HEK293T (cell line): ENCODE measurements at regions not wholly inside any gene's neighbourhood (a gene's known extent, or its start where the extent isn't known, plus 50 kb on each side); places are given as distances from the start of the nearest gene placed in this dataset.

Experiments used
- CTCF ChIA-PET: fragments of 350-600 bp; formaldehyde crosslinking; extraction: SDS; loops from one replicate; lab custom pipeline; 2021; ENCODE audit warnings: antibody characterized with exemption, inconsistent platforms; lab: Yijun Ruan, JAX
- POLR2A ChIA-PET: fragments of 350-600 bp; formaldehyde crosslinking; extraction: SDS; loops from one replicate; lab custom pipeline; 2020; ENCODE audit warnings: antibody characterized with exemption, inconsistent platforms; lab: Yijun Ruan, JAX
- DNase-seq: peaks from one replicate; pipeline ENCODE4 v3.0.0; 2012; ENCODE audit warnings: mixed read lengths; ENCODE audit errors: extremely low spot score
- ARNT ChIP-seq: fragments of 450-650 bp; IDR thresholded peaks from 2 replicates; pipeline ENCODE4 v1.6.1; 2017; ENCODE audit warnings: mild to moderate bottlenecking
- BHLHE40 ChIP-seq: fragments of 450-650 bp; IDR thresholded peaks from 2 replicates; pipeline ENCODE4 v1.6.1; 2016; ENCODE audit warnings: mild to moderate bottlenecking, moderate library complexity, borderline replicate concordance
- CTBP1 ChIP-seq: fragments of 450-650 bp; IDR thresholded peaks from 2 replicates; pipeline ENCODE4 v1.6.1; 2016; ENCODE audit warnings: borderline replicate concordance
- ELF4 ChIP-seq: fragments of 450-650 bp; IDR thresholded peaks from 2 replicates; pipeline ENCODE4 v1.6.1; 2017; ENCODE audit warnings: antibody characterized with exemption
- FOXA1 ChIP-seq: fragments of 450-650 bp; IDR thresholded peaks from 2 replicates; pipeline ENCODE4 v1.6.1; 2016; ENCODE audit warnings: mild to moderate bottlenecking
- FOXK2 ChIP-seq: fragments of 450-650 bp; IDR thresholded peaks from 2 replicates; pipeline ENCODE4 v1.6.1; 2016; ENCODE audit warnings: mild to moderate bottlenecking
- FOXM1 ChIP-seq: fragments of 450-650 bp; IDR thresholded peaks from 2 replicates; pipeline ENCODE4 v1.6.1; 2017; ENCODE audit warnings: mild to moderate bottlenecking, borderline replicate concordance
- HDGF ChIP-seq: fragments of 450-650 bp; IDR thresholded peaks from 2 replicates; pipeline ENCODE4 v1.6.1; 2017; ENCODE audit warnings: antibody characterized with exemption, borderline replicate concordance
- L3MBTL2 ChIP-seq: fragments of 450-650 bp; conservative IDR thresholded peaks from 2 replicates; pipeline ENCODE4 v1.6.1; 2016; ENCODE audit warnings: mild to moderate bottlenecking
- LEF1 ChIP-seq: fragments of 450-650 bp; IDR thresholded peaks from 2 replicates; pipeline ENCODE4 v1.6.1; 2017; ENCODE audit warnings: mild to moderate bottlenecking, borderline replicate concordance
- NFRKB ChIP-seq: fragments of 450-650 bp; IDR thresholded peaks from 2 replicates; pipeline ENCODE4 v1.6.1; 2016; ENCODE audit warnings: mild to moderate bottlenecking, moderate library complexity
- PKNOX1 ChIP-seq: fragments of 450-650 bp; IDR thresholded peaks from 2 replicates; pipeline ENCODE4 v1.6.1; 2016
- SP1 ChIP-seq: fragments of 450-650 bp; IDR thresholded peaks from 2 replicates; pipeline ENCODE4 v1.6.1; 2017
- SUZ12 ChIP-seq: fragments of 450-650 bp; IDR thresholded peaks from 2 replicates; pipeline ENCODE4 v1.6.1; 2016; ENCODE audit warnings: mild to moderate bottlenecking
- TARDBP ChIP-seq: fragments of 450-650 bp; IDR thresholded peaks from 2 replicates; pipeline ENCODE4 v1.6.1; 2016
- ZNF384 ChIP-seq: fragments of 450-650 bp; IDR thresholded peaks from 2 replicates; pipeline ENCODE4 v1.6.1; 2016

- DNase-seq, result no peak
- CTCF ChIA-PET, result no interaction called here
- TF ChIP-seq PKNOX1, result no peak
- TF ChIP-seq TARDBP, result no peak
- no peak for TF ChIP-seq NFRKB
- TF ChIP-seq FOXA1, result no peak
- no peak for TF ChIP-seq LEF1
- no peak for TF ChIP-seq FOXK2
- TF ChIP-seq FOXM1, result no peak
- no peak for TF ChIP-seq ARNT
- no peak for TF ChIP-seq L3MBTL2
- TF ChIP-seq SP1, result no peak
- TF ChIP-seq ELF4, result no peak
- TF ChIP-seq ZNF384, result no peak
- TF ChIP-seq SUZ12, result no peak
- TF ChIP-seq CTBP1, result no peak
- TF ChIP-seq BHLHE40, result no peak
- no peak for TF ChIP-seq HDGF
- POLR2A ChIA-PET, result no interaction called here
Measured at GRCh38 chr2:160664603-160665140, 171.1 kb upstream of the RBMS1 start.

- peak; percentile 14 for DNase-seq
- TF ChIP-seq ELF4 (no peak), BHLHE40 (no peak), PKNOX1 (no peak), SUZ12 (no peak), HDGF (no peak), SP1 (no peak), CTBP1 (no peak), ZNF384 (no peak), LEF1 (no peak), NFRKB (no peak), L3MBTL2 (no peak), FOXK2 (no peak), FOXM1 (no peak)
- ChIA-PET POLR2A (no interaction called here), CTCF (no interaction called here)
Measured at GRCh38 chr2:160666154-160667060, 172.8 kb upstream of the RBMS1 start.

- ChIA-PET POLR2A (no interaction called here), CTCF (no interaction called here)
- TF ChIP-seq NFRKB (no peak), ZNF384 (no peak), SUZ12 (no peak), LEF1 (no peak), CTBP1 (no peak), ELF4 (no peak), FOXM1 (no peak), FOXA1 (no peak), HDGF (no peak), TARDBP (no peak), PKNOX1 (no peak), SP1 (no peak), L3MBTL2 (no peak), ARNT (no peak), FOXK2 (no peak), BHLHE40 (no peak)
- DNase-seq, result no peak
Measured at GRCh38 chr2:160667811-160668210, 174.2 kb upstream of the RBMS1 start.

- DNase-seq, result no peak
- TF ChIP-seq PKNOX1, result no peak
- TF ChIP-seq ARNT, result no peak
- TF ChIP-seq FOXK2, result no peak
- no peak for TF ChIP-seq ZNF384
- TF ChIP-seq CTBP1, result no peak
- TF ChIP-seq L3MBTL2, result no peak
- no peak for TF ChIP-seq BHLHE40
- no peak for TF ChIP-seq TARDBP
- TF ChIP-seq LEF1, result no peak
- no peak for TF ChIP-seq FOXM1
- POLR2A ChIA-PET, result no interaction called here
- CTCF ChIA-PET, result no interaction called here
Measured at GRCh38 chr2:160670618-160671017, 177.0 kb upstream of the RBMS1 start.

- no peak for DNase-seq
- no peak for TF ChIP-seq CTBP1
- TF ChIP-seq PKNOX1, result no peak
- no peak for TF ChIP-seq FOXK2
- no peak for TF ChIP-seq NFRKB
- TF ChIP-seq SP1, result no peak
- TF ChIP-seq FOXA1, result no peak
- TF ChIP-seq HDGF, result no peak
- TF ChIP-seq SUZ12, result no peak
- TF ChIP-seq TARDBP, result no peak
- no peak for TF ChIP-seq ELF4
- no peak for TF ChIP-seq ARNT
- no peak for TF ChIP-seq LEF1
- no peak for TF ChIP-seq ZNF384
- no peak for TF ChIP-seq BHLHE40
- TF ChIP-seq FOXM1, result no peak
- no peak for TF ChIP-seq L3MBTL2
- ChIA-PET CTCF (no interaction called here), POLR2A (no interaction called here)
Measured at GRCh38 chr2:160672211-160672610, 178.6 kb upstream of the RBMS1 start.
